HG02885 (cell line): ENCODE measurements at regions not wholly inside any gene's neighbourhood (a gene's known extent, or its start where the extent isn't known, plus 50 kb on each side); places are given as distances from the start of the nearest gene placed in this dataset.

Source experiments
- ATAC-seq: cut with Tn5 transposase; IDR thresholded peaks from one replicate; pipeline ENCODE4 v1.9.1; 2021; ENCODE audit warnings: mild to moderate bottlenecking; ENCODE audit not compliant: unreplicated experiment, poor library complexity

- no peak for ATAC-seq
Observed at GRCh38 chr13:106110241-106110855, 425.1 kb downstream of the EFNB2 start.

DNA sequence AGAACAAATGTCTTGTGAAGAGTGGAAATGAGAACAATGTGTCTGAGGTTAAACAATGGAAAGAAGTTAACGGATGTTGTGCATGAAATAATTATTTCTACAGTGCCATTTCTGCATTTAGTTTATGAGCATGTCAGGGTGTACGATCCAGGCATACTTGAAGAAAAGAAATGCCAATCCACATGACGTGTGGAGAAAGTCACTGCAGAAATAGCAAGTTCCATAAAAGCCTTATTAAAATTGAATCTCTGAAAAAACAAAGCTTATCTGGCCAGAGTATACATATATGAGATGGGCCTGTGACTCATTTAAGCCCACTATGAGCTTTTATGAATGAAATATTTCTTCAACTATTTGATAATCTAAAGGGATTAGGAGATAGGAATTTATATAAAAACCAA lies 426.1 kb downstream of the EFNB2 start:
- ATAC-seq: no peak

DNA sequence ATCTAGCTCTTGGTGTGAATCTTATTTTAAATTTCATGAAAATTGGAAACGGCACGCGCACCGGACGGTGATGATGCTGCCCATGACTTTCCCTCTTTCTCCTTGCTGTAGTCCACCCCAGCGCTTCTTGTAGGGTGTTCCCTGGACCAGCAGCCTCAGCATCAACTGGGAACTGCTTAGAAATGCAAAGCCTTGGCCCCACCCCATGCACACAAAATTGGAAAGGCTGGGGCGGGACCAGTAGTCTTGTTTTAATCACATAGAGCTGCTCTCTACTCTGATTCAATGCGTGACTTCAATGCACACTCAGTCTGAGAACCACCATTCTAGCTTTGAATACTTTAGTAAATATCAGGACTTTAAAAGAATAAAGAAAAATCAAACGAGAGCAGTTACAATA lies 427.1 kb downstream of the EFNB2 start:
- ATAC-seq: no peak

DNA sequence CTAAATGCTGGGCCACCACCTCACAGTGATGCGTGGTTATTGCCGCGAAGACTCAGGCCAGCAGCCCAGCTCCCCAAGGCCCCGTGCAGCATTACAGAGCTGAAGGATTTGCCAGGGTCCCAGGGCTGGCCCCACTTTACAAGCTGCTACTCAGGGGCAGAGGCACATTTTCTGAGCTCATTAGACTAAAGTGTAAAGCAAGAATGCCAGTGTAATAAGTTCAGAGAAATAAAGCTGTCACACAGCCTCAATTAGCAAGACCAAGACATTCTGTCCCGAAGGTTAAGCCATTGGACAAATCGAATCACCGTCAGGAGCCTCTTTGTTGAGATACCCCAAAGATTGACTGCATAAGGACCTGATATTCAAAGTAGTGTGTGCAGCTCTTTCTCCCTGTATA lies 428.4 kb downstream of the EFNB2 start:
- ATAC-seq: no peak

DNA sequence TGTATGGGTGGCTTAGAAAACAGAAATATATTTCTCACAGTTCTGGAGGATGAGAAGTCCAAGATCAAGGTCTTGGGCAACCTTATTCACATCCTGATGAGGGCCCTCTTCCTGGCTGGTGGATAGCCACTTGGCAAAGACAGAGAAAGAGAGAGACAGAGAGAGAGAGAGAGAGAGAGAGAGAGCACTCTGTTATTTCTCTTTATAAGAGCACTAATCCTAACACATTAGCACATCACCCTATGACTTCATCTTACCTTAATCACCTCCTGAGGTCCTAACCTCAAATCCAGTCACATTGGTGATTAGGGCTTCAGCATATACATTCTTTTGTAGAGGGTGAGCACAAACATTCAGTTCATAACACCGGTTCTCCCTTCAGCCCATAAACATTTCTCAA lies 430.3 kb downstream of the EFNB2 start:
- ATAC-seq: no peak

GRCh38 chr13:106104281-106104901 lies 431.1 kb downstream of the EFNB2 start:
- no peak for ATAC-seq

- ATAC-seq: no peak
Observed at GRCh38 chr13:106103779-106104178, 431.7 kb downstream of the EFNB2 start.

GRCh38 chr13:106102786-106103185 lies 432.7 kb downstream of the EFNB2 start:
- ATAC-seq: no peak

GRCh38 chr13:106101201-106101600 lies 434.3 kb downstream of the EFNB2 start:
- no peak for ATAC-seq

DNA sequence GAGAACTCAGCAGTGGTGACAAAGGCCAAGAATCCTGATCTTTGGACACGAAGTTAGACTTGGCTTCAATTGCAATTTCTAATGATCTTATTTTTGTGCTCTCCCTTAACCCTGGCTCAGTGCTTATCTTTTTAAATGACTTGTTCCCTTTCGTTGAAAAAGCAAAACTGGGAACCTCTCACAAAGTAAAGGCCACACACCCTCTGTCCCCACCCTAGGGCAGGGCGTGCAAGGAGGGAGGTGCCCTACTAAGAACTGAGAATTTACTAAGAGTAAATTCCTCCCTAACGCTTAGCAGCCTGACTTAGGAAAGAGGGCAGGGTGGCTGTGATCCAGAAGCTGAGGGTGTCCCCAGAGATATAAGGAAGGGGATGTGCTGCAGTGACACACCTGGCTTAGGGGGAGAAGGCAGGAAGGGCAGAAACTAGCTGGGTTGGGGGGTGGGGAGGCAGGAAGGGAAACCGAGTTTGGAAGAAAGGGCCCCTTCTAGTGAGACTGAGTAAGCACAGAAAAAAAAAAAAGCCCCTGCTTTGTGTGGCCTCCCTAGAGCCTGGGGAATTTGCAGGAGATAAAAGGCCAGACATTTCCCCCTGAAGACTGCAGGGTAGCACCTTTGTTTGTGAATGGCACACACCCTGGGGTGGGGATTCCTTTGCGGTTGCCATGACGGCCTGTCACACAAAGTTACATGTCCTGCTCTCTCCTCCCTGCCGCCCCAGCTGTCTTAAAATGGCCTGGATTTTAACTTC lies 435.1 kb downstream of the EFNB2 start:
- no peak for ATAC-seq

DNA sequence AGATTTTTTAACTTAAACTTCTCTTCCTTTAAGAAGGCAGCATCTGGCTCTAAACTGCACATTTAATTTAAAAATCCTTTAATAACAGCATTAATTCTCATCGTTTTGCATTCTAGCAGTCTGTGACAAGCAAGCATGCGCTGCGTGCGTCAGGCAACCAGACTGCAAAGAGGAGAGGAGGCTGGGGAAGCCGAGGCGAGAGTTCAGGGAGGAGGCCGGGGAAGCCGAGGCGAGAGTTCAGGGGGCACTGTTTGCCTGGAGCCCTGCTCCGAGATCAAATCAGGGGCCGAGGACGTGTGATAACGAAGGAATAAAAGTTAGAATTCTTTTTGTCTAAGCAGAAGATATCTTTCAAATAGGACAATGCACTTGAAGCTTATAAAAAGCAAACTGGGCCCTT lies 435.7 kb downstream of the EFNB2 start:
- no peak for ATAC-seq

GRCh38 chr13:106098778-106099177 lies 436.7 kb downstream of the EFNB2 start:
- ATAC-seq: no peak

DNA sequence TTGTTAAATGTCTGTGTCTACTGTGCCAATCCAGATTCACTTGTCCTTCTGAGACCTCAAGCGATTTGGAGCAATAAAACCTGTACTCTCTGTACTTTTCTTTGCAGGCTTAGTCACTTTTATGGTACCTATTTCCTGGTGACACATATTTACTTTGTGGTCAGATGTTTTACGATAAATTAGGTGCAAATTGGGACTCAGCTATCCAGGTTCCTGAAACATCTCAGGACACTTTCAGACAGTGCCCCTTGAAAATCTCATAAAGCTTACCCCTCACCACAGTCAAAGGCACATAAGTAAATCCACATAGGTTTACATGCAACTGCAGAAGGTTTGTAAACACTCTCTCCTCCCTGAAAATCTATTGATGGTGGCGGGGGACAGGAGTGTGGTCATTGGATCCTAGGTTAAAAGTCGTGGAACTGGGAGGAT lies 438.8 kb downstream of the EFNB2 start:
- no peak for ATAC-seq

DNA sequence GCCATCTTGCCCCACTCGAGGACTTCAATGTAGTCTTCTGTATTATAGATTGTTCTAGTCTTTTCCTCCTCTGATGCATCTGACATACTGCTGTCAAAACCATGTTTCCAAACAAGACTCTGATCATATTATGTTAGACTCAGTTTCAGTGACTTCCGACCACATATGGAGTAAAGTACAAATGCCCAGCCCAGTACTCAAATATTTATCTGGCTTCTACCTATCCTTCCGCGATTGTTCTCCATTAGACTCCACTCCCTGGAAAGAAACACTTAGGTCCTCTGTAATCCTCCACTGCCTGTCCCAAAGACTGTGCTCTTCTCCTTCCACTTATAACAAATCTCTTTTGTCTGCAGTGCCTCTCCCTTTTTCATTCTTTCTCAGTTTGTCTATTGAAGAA lies 439.5 kb downstream of the EFNB2 start:
- no peak for ATAC-seq

- ATAC-seq: no peak
Observed at GRCh38 chr13:106095406-106095805, 440.1 kb downstream of the EFNB2 start.

GRCh38 chr13:106090001-106090400 lies 445.5 kb downstream of the EFNB2 start:
- ATAC-seq: no peak

DNA sequence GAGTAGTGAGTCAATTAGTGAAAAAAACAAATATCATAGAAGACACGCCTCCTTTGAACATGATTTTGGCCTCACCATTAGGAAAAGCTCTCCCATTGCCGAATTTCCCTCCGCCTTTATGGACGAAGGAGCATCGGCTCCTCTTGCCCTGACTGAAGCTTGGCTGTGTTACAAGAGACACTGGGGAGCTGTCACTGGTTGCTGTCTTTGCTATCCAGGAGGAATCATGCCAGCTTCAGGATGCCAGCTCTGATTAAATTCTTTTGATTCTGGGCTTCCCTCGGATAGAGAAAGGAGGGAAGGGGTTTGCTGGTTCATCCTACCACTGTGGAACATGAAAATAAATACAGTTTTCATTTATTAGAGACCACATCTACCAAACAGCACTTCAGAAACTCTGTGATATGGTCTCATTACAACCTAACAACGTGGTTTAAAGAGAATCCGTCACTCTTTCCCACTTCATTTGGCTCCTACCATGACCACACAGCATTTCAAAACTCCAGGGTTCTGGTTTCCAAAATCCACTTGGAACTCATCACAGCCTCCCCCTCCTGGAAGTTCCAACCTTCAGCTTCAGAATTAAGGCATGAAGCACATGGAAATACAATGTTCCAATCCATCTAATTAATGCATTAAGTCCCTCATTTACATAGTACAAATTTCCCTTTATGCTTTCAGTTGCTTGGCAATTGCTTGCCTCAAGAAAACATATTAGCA lies 446.0 kb downstream of the EFNB2 start:
- no peak for ATAC-seq

- ATAC-seq: no peak
Observed at GRCh38 chr13:106088085-106088484, 447.4 kb downstream of the EFNB2 start.

DNA sequence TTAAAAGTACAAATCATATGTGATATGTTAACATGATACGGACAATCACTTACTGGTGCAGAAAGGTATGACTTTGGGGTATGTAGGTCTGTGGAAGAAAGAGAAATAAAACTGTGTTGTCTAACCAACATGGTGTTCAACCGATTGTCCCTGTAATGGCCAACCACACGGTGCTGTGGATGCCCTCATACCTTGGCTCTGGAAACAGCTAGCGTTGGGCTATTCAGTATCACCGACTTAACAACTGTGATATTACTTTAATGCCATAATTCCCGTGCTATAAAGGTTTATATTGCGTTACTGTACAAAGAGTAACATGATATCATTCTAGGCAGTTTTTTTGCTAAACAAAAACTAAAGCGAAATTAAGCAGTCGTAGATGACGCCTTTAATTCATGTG lies 448.3 kb downstream of the EFNB2 start:
- no peak for ATAC-seq

GRCh38 chr13:106083620-106084350 lies 451.7 kb downstream of the EFNB2 start:
- ATAC-seq: peak; percentile 74
